Renal cortex interstitium (tissue), 11 donors: ENCODE measurements at regions not wholly inside any gene's neighbourhood (a gene's known extent, or its start where the extent isn't known, plus 50 kb on each side); places are given as distances from the start of the nearest gene placed in this dataset.
"Not testable (repeated sequence)": the region's sequence is repeated elsewhere in the genome, so short reads cannot be mapped to it uniquely, and the experiment has no call there.

ENCODE experiments used
- DNase-seq, 11 donors: peaks; one replicate each; pipeline ENCODE4 v3.0.0-alpha.2; 2013; ENCODE audit warnings: low read depth in 9 of 11, low spot score in 4 of 11; ENCODE audit errors: extremely low read depth in 1 of 11

GRCh38 chr17:22381589-22381988 lies 689.3 kb downstream of the KCNJ18 start:
- not testable (repeated sequence) for DNase-seq

GRCh38 chr17:22383772-22384460 lies 691.6 kb downstream of the KCNJ18 start:
- not testable (repeated sequence) for DNase-seq

DNA sequence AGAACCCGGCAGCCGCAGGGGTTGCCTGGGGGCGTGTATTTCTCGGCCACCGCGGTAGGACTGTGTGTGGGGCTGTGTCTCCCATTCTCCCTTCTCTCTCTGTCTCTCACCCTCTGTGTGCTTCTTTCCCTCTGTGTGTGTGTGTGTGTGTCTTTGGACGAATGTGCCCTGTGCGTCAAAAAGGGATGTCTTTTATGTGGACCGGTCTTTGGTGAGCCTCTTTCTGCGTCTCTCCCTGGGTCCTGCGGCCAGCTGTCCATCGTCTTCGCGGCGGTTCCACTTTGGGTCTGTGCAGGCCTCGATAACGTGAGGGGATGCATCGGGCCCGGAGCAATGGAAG lies 692.1 kb downstream of the KCNJ18 start:
- not testable (repeated sequence) for DNase-seq

GRCh38 chr17:22398446-22398845 lies 706.1 kb downstream of the KCNJ18 start:
- not testable (repeated sequence) for DNase-seq

GRCh38 chr17:22399037-22399436 lies 706.7 kb downstream of the KCNJ18 start:
- DNase-seq, result not testable (repeated sequence)

- not testable (repeated sequence) for DNase-seq
Observed at GRCh38 chr17:22405080-22405479, 712.8 kb downstream of the KCNJ18 start.

GRCh38 chr17:22409160-22409751 lies 716.9 kb downstream of the KCNJ18 start:
- no peak for DNase-seq

DNA sequence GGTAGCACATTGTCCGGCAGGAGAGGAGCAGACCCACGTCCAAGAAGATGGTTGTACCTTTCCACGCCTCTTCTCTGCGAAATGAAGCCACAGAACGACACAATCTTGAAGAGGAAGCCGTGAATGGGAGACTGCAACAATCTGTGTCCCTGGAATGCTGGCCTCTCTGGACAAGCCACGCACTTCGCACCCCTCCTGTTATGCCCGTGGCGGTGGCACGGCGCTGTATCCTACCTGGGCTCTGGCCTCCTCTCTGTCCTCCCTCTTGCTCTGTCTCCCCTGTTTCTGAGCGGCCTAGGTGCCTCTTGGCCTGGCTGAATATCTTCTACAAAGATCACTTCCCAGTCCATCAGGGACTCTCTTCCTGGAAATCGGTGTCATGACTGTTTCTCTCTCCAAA lies 717.8 kb downstream of the KCNJ18 start:
- DNase-seq, result no peak

GRCh38 chr17:22411185-22411784 lies 719.0 kb downstream of the KCNJ18 start:
- no peak for DNase-seq

DNA sequence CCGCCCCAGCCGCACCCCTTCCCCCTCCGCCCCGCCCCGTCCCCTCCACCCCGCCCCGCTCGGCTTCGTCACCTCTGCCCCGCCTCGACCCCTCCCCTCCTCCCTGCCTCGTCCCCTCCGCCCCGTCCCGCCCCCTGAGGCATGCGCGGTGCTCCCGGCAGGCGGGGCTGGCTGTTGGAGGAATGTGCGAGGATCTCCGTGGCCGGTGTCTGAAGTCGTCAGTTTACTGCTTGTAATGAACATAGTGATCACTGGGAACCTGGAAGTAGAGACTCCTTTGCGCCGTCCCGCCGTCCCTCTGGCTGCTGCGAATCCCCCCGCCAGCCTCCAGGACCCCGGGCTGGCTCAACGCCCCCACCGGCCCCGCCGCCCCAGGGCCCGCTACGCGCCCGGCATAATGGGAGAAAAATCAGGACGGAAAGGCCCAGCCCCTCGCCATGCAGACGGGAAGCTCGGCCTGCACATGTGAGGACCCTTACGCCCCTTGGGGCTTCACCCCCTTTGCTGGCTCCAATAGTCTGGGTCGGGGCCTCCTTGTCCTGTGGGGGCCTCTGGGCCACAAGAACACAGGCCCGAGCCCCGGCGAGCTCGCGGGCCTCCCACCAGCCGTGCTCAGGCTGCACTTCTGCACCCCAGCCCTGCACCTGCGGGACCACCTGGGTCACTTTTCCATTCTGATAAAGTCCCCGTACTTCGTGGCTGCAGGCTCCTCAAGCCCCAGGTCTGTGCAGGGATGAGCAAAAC lies 743.1 kb downstream of the KCNJ18 start:
- no peak for DNase-seq

- no peak for DNase-seq
Observed at GRCh38 chr17:22441776-22442175, 749.5 kb downstream of the KCNJ18 start.

- DNase-seq, result no peak
Observed at GRCh38 chr17:22443061-22443460, 750.7 kb downstream of the KCNJ18 start.

DNA sequence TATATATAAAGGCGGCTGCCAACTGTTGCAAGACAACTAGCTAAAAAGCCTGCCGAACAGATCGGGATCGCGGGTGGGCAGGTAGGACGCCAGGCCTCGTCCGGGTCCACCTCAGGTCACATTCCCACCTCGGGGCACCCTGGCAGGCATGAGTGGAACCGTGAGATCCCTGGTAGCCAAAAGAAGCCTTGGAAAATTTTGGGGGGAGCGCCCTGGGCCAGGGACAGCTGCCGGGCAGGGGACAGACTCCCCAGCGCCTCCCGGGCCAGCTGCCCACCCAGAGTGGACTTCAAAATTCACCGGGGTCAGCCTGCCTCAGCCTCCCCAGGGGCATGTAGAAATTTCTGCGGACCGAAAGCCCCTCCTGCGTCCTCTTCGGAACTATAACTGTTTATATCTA lies 760.9 kb downstream of the KCNJ18 start:
- no peak for DNase-seq

- DNase-seq, result no peak
Observed at GRCh38 chr17:22454070-22454999, 762.0 kb downstream of the KCNJ18 start.

- no peak for DNase-seq
Observed at GRCh38 chr17:22459331-22459952, 767.1 kb downstream of the KCNJ18 start.

DNA sequence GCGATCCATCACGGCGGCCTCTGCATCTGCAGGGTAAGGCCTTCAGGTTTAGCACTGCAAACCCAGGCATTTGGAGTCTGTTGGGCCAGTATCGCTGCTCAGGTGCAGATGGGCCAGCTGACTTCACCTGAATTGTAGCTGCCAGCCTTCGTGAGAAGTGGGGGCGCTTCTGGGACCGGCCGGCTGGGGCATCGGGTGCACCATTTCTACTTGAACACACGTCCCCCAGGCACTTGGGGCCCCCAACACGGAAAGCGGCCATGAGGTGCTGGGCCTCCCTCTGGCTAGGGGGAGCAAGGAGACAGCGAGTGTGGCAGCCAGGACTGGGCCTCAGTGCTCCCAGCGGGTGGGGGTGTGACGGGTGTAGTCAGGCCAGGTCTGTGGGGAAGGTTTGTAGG lies 767.6 kb downstream of the KCNJ18 start:
- no peak for DNase-seq

DNA sequence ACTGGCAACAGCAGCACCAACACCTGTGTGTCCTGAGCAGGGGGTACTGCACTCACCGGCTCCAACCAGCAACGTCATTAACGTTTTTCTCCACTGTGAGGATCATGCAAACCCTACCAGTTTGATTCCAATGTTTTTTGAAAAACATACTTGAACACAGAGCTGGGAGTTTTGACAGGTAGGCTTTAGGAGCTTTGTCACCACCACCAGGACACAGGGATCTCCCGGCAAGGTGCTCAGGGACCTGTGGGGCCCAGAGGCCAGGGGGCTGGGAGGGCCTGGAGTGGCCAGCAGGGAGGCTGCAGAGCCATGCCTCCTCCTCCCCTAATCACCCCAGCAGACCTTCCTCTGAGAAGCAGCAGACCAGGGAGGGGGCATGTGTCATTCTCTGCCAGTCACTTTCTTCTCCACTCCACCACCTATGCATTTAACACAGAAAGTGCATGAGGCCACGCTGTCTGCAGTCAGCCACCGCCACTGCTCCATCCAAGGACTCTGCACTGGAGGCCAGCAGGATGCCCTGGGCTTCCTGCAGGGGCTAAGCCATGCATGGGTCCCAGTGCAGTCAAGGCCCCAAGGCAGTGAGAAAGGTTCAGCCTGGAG lies 768.2 kb downstream of the KCNJ18 start:
- no peak for DNase-seq

DNA sequence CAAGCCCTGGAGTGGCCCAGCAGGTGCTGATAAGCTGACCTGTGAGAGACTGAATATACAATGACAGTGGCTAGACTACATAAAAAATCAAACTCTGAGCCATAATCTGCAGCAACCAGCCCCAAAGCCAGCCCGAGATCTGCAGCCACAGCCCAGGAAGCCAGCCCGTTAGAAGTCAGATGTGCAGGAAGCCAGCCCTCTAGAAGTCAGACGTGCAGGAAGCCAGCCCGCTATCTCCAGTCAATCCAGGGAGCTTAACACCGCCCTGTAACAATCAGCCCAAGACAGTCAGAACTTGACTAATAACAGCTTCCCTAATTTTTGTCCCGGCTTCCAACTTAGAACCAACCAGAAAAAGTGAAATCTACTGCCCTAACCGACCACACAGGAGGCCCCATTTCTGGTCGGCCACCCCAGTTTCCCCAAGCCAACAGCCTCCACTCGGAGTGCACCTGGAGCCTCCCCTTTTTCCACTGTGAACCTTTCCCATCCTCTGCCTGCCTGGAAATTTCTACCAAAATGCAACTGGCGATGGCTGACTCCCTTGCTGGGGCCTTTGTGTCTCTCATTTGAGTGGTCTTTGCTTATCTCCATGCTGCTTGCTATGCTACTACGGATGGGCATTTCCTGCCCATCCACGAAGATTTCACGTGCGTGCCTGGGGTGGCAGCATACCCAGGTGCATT lies 769.3 kb downstream of the KCNJ18 start:
- DNase-seq, result no peak
